Mammary epithelial cell (primary cell): ENCODE measurements at regions not wholly inside any gene's neighbourhood (a gene's known extent, or its start where the extent isn't known, plus 50 kb on each side); places are given as distances from the start of the nearest gene placed in this dataset.

ENCODE experiments used
- EZH2 ChIP-seq: IDR thresholded peaks from 2 replicates; pipeline ENCODE4 v1.6.1; 2012; ENCODE audit warnings: low read length, inconsistent platforms, borderline replicate concordance
- TF ChIP-seq, protein P1 (sequence below), 2 donors: IDR thresholded peaks in 1 of 2; conservative IDR thresholded peaks in 1 of 2; 2 replicates each; pipeline ENCODE4 v1.5.1; 2011 to 2012; ENCODE audit warnings: inconsistent platforms in 2 of 2, low read length in 2 of 2, mild to moderate bottlenecking in 2 of 2, control low read depth in 1 of 2, low read depth in 1 of 2; ENCODE audit not compliant: insufficient read depth in 1 of 2; ENCODE audit errors: extremely low read depth in 1 of 2

DNA sequence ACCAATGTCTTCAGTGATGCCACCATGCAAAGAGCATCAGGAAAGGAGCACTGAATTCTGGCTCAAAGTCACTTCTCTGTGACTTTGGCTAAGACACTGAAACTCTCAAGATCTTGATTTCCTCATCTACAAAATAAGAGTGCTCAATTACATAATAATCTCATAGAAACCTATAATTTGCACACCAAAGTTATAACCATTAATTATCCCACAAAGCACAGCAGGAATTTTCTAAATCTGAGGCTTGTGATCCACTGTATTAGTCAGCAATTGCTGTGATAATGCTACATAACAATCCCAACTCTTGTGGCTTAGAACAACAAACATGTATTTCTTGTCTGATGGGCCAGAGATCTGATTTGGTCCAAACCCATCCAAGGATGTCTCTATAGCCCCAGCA, 108.7 kb downstream of the PSMG1 start:
- TF ChIP-seq, protein P1, sequence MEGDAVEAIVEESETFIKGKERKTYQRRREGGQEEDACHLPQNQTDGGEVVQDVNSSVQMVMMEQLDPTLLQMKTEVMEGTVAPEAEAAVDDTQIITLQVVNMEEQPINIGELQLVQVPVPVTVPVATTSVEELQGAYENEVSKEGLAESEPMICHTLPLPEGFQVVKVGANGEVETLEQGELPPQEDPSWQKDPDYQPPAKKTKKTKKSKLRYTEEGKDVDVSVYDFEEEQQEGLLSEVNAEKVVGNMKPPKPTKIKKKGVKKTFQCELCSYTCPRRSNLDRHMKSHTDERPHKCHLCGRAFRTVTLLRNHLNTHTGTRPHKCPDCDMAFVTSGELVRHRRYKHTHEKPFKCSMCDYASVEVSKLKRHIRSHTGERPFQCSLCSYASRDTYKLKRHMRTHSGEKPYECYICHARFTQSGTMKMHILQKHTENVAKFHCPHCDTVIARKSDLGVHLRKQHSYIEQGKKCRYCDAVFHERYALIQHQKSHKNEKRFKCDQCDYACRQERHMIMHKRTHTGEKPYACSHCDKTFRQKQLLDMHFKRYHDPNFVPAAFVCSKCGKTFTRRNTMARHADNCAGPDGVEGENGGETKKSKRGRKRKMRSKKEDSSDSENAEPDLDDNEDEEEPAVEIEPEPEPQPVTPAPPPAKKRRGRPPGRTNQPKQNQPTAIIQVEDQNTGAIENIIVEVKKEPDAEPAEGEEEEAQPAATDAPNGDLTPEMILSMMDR (conservative IDR thresholded peaks at IDR 0.05 in 1 of 2, IDR thresholded peaks at IDR 0.05 in 1 of 2; ENCODE audit: extremely low read depth in 1 of 2, insufficient read depth in 1 of 2, low read depth in 1 of 2, low read length in 2 of 2): no peak
- TF ChIP-seq EZH2: no peak
